ENCODE measurements at regions not wholly inside any gene's neighbourhood (a gene's known extent, or its start where the extent isn't known, plus 50 kb on each side); places are given as distances from the start of the nearest gene placed in this dataset.

DNA sequence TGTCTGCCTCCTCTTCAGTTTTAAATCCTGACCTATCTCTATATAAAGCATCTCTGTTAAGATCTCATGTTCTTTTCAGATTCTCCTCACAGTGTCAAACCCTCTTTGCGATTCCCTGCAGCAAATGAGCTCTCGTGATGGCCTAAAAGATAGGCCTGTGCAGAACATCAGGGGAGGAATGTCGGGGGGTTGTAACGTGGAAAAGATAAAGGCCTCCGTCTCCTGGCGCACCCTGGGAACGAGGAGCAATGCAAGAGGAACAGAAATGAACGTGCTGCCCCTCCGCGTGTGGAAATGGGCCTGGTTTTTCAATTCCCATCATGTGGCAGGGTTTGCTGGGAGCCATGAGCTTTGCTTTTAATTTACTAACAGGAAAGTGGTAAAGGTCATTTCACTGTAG lies 285.0 kb upstream of the TPM1 start:
- no peak overlapping the region for H3K27ac ChIP-seq (ENCODE audit: low read length)
- H3K4me3 ChIP-seq (ENCODE audit: low read length), result no peak overlapping the region
- H3K36me3 ChIP-seq (ENCODE audit: insufficient read depth, low read depth, low read length), result peaks cover 10% of the 10 kb centered on the region
- peaks cover 43% of the 10 kb centered on the region for H3K4me1 ChIP-seq (ENCODE audit: insufficient read depth, low read length)
- H3K9me3 ChIP-seq (ENCODE audit: insufficient read depth, low read depth, low read length), result no peaks in the 10 kb centered on the region
- no peaks in the 10 kb centered on the region for H3K27me3 ChIP-seq (ENCODE audit: insufficient read depth, low read length)
- H3K9ac ChIP-seq (ENCODE audit: low read depth, low read length), result peak overlapping the region; percentile 30; the same call in 1 of the 2 replicates

- Histone ChIP-seq H3K9ac (ENCODE audit: low read depth, low read length) (peak overlapping the region; percentile 30; the same call in 1 of the 2 replicates), H3K27ac (ENCODE audit: low read length) (no peak overlapping the region), H3K36me3 (ENCODE audit: insufficient read depth, low read depth, low read length) (peaks cover 14% of the 10 kb centered on the region), H3K9me3 (ENCODE audit: insufficient read depth, low read depth, low read length) (no peaks in the 10 kb centered on the region), H3K27me3 (ENCODE audit: insufficient read depth, low read length) (no peaks in the 10 kb centered on the region), H3K4me3 (ENCODE audit: low read length) (peak overlapping the region; percentile 3; the same call in 1 of the 2 replicates), H3K4me1 (ENCODE audit: insufficient read depth, low read length) (peaks cover 43% of the 10 kb centered on the region)
Measured at GRCh38 chr15:62758126-62758951, 284.2 kb upstream of the TPM1 start.

DNA sequence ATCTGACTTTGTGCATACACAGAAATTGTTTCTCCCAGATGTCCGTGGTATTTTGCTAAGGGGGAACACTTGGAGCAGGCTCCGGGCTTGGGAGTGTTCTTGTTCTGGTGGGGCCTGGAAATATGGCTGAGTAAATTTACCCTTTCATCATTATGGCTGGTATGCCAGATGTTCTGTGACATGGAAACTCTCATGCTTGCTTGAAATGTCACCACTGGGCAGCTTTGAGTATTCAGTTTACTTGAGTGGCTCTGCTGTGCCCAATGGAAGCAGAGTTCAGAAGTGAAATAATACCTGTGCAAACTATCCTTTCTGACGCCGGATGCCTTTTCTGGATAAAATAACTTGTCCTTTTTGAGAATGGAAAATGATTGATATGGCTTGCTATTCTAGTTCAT lies 283.6 kb upstream of the TPM1 start:
- no peaks in the 10 kb centered on the region for H3K9me3 ChIP-seq (ENCODE audit: insufficient read depth, low read depth, low read length)
- H3K4me3 ChIP-seq (ENCODE audit: low read length), result no peak overlapping the region
- H3K27ac ChIP-seq (ENCODE audit: low read length), result no peak overlapping the region
- peak overlapping the region; percentile 14; the same call in 1 of the 2 replicates for H3K9ac ChIP-seq (ENCODE audit: low read depth, low read length)
- H3K36me3 ChIP-seq (ENCODE audit: insufficient read depth, low read depth, low read length), result peaks cover 14% of the 10 kb centered on the region
- peaks cover 43% of the 10 kb centered on the region for H3K4me1 ChIP-seq (ENCODE audit: insufficient read depth, low read length)
- H3K27me3 ChIP-seq (ENCODE audit: insufficient read depth, low read length), result no peaks in the 10 kb centered on the region

DNA sequence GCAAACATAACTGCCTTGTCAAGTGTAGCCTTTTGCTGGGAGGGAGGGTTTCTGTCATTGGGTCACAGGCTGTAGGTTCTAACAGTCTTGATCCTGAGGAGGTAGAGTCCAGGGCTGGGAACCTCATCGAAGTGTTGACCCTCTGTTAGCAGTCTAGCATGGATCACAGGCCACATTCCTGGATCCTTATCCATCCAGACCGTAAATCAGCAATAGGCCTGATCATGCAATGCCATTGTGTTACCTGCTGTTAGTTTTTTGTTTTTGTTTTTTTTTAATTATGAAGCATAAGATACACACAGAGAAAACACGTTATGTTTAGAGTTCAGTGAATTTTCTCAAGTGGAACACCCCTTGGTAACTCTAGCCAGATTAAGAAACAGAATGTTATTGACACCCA lies 282.0 kb upstream of the TPM1 start:
- Histone ChIP-seq H3K9ac (ENCODE audit: low read depth, low read length) (no peak overlapping the region), H3K4me1 (ENCODE audit: insufficient read depth, low read length) (peaks cover 46% of the 10 kb centered on the region), H3K36me3 (ENCODE audit: insufficient read depth, low read depth, low read length) (peaks cover 14% of the 10 kb centered on the region), H3K9me3 (ENCODE audit: insufficient read depth, low read depth, low read length) (no peaks in the 10 kb centered on the region), H3K27me3 (ENCODE audit: insufficient read depth, low read length) (no peaks in the 10 kb centered on the region), H3K4me3 (ENCODE audit: low read length) (no peak overlapping the region), H3K27ac (ENCODE audit: low read length) (no peak overlapping the region)

DNA sequence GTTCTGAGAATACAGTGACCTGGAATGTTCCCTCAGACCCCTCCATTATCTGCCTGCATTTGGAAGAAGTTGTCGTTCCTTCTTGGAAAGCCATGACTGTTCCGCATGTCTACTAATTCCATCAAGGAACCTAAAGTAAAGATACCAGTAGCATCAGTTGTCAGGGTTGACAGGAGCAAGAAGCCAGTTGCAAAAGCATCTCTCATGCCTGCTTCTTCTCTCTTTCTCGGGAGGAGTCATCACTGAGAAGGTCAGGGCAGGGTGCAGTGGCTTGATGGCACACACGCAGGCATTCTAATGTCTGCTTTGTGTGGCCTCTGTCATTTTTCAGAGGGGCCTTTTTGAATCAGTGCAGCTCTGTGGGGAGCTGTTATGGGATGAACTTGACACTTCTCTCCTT lies 276.6 kb upstream of the TPM1 start:
- H3K36me3 ChIP-seq (ENCODE audit: insufficient read depth, low read depth, low read length), result peaks cover 26% of the 10 kb centered on the region
- no peak overlapping the region for H3K27ac ChIP-seq (ENCODE audit: low read length)
- H3K9ac ChIP-seq (ENCODE audit: low read depth, low read length), result no peak overlapping the region
- H3K4me1 ChIP-seq (ENCODE audit: insufficient read depth, low read length), result 0 out of 2 replicates have a peak, but pooled peaks cover 2% of the 10 kb centered on the region
- no peaks in the 10 kb centered on the region for H3K27me3 ChIP-seq (ENCODE audit: insufficient read depth, low read length)
- H3K9me3 ChIP-seq (ENCODE audit: insufficient read depth, low read depth, low read length), result no peaks in the 10 kb centered on the region
- no peak overlapping the region for H3K4me3 ChIP-seq (ENCODE audit: low read length)

DNA sequence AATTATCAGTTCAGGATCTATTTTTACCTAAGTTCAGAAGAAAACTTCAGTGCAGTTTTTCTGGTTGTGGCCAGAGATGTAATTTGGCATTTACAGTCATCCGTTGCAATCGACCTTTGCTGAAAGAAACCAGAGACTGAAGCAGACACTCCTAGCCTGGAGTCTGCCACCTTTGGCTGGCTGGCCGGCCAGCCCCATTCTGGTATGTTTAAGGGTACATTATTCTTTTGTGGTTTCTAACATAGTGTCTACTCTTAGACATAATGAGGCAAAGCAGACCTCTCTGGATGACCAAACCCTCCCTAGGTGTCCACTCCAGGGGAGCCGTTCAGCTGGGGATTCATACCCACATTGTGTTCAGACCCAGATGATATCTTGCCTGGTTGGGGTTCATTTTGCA lies 275.9 kb upstream of the TPM1 start:
- peaks cover 31% of the 10 kb centered on the region for H3K36me3 ChIP-seq (ENCODE audit: insufficient read depth, low read depth, low read length)
- 0 out of 2 replicates have a peak, but pooled peaks cover 2% of the 10 kb centered on the region for H3K4me1 ChIP-seq (ENCODE audit: insufficient read depth, low read length)
- H3K9ac ChIP-seq (ENCODE audit: low read depth, low read length), result no peak overlapping the region
- H3K27me3 ChIP-seq (ENCODE audit: insufficient read depth, low read length), result no peaks in the 10 kb centered on the region
- no peak overlapping the region for H3K4me3 ChIP-seq (ENCODE audit: low read length)
- no peaks in the 10 kb centered on the region for H3K9me3 ChIP-seq (ENCODE audit: insufficient read depth, low read depth, low read length)
- no peak overlapping the region for H3K27ac ChIP-seq (ENCODE audit: low read length)

DNA sequence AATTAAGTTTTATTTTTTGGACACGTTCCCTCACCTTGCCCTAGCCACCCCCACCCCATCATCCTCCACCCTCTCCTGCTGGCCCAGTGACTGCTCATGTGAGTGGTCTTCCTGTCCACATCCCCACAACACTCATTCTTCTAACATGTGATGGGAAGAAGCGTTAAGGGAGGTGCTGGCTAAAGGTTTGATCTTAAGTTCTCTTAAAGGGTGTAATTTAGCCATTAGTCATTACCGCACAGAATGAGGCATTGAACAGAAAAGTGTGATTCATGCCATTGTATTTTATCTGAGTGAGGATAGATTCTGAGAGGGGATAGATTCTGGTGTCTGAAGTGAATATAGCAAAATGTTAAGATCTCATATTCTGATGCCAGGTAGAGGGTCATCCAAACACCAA lies 272.9 kb upstream of the TPM1 start:
- peaks cover 21% of the 10 kb centered on the region for H3K36me3 ChIP-seq (ENCODE audit: insufficient read depth, low read depth, low read length)
- H3K27me3 ChIP-seq (ENCODE audit: insufficient read depth, low read length), result no peaks in the 10 kb centered on the region
- H3K4me3 ChIP-seq (ENCODE audit: low read length), result no peak overlapping the region
- H3K9ac ChIP-seq (ENCODE audit: low read depth, low read length), result no peak overlapping the region
- H3K9me3 ChIP-seq (ENCODE audit: insufficient read depth, low read depth, low read length), result no peaks in the 10 kb centered on the region
- no peak overlapping the region for H3K27ac ChIP-seq (ENCODE audit: low read length)
- 0 out of 2 replicates have a peak, but pooled peaks cover 2% of the 10 kb centered on the region for H3K4me1 ChIP-seq (ENCODE audit: insufficient read depth, low read length)

- no peak overlapping the region for H3K4me3 ChIP-seq (ENCODE audit: low read length)
- no peaks in the 10 kb centered on the region for H3K27me3 ChIP-seq (ENCODE audit: insufficient read depth, low read length)
- no peak overlapping the region for H3K9ac ChIP-seq (ENCODE audit: low read depth, low read length)
- no peak overlapping the region for H3K27ac ChIP-seq (ENCODE audit: low read length)
- H3K36me3 ChIP-seq (ENCODE audit: insufficient read depth, low read depth, low read length), result peaks cover 21% of the 10 kb centered on the region
- H3K9me3 ChIP-seq (ENCODE audit: insufficient read depth, low read depth, low read length), result no peaks in the 10 kb centered on the region
- 0 out of 2 replicates have a peak, but pooled peaks cover 2% of the 10 kb centered on the region for H3K4me1 ChIP-seq (ENCODE audit: insufficient read depth, low read length)
Measured at GRCh38 chr15:62770111-62770660, 272.4 kb upstream of the TPM1 start.

DNA sequence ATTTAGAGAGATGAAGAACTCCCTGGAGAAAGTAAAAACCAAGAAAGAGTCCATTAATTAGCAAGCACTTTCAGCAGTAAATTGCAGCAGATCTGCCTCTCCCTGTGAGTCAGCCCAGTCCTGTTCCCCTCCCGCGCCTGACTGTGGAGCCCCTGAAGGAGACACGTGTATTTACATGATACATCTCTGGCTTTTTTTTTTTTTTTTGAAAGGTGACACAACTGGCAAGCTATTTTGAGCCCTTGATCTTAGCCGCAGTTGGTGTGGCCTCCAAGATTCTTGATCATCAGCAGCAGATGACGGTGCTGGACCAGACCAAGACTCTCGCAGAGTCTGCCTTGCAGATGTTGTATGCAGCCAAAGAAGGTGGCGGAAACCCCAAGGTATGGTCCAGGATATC lies 271.8 kb upstream of the TPM1 start:
- Histone ChIP-seq H3K27ac (ENCODE audit: low read length) (no peak overlapping the region), H3K36me3 (ENCODE audit: insufficient read depth, low read depth, low read length) (peaks cover 21% of the 10 kb centered on the region), H3K9ac (ENCODE audit: low read depth, low read length) (no peak overlapping the region)

GRCh38 chr15:62771234-62771633 lies 271.3 kb upstream of the TPM1 start:
- H3K4me1 ChIP-seq (ENCODE audit: insufficient read depth, low read length), result peaks cover 1% of the 10 kb centered on the region; the same call in 1 of the 2 replicates
- peaks cover 21% of the 10 kb centered on the region for H3K36me3 ChIP-seq (ENCODE audit: insufficient read depth, low read depth, low read length)
- no peaks in the 10 kb centered on the region for H3K27me3 ChIP-seq (ENCODE audit: insufficient read depth, low read length)
- H3K9ac ChIP-seq (ENCODE audit: low read depth, low read length), result no peak overlapping the region
- H3K4me3 ChIP-seq (ENCODE audit: low read length), result no peak overlapping the region
- no peaks in the 10 kb centered on the region for H3K9me3 ChIP-seq (ENCODE audit: insufficient read depth, low read depth, low read length)
- no peak overlapping the region for H3K27ac ChIP-seq (ENCODE audit: low read length)

More for the DNA sequence above, 271.8 kb upstream of the TPM1 start:
- H3K9me3 ChIP-seq (ENCODE audit: insufficient read depth, low read depth, low read length), result no peaks in the 10 kb centered on the region
- no peak overlapping the region for H3K4me3 ChIP-seq (ENCODE audit: low read length)
- no peaks in the 10 kb centered on the region; the same call in 1 of the 2 replicates for H3K4me1 ChIP-seq (ENCODE audit: insufficient read depth, low read length)
- no peaks in the 10 kb centered on the region for H3K27me3 ChIP-seq (ENCODE audit: insufficient read depth, low read length)

DNA sequence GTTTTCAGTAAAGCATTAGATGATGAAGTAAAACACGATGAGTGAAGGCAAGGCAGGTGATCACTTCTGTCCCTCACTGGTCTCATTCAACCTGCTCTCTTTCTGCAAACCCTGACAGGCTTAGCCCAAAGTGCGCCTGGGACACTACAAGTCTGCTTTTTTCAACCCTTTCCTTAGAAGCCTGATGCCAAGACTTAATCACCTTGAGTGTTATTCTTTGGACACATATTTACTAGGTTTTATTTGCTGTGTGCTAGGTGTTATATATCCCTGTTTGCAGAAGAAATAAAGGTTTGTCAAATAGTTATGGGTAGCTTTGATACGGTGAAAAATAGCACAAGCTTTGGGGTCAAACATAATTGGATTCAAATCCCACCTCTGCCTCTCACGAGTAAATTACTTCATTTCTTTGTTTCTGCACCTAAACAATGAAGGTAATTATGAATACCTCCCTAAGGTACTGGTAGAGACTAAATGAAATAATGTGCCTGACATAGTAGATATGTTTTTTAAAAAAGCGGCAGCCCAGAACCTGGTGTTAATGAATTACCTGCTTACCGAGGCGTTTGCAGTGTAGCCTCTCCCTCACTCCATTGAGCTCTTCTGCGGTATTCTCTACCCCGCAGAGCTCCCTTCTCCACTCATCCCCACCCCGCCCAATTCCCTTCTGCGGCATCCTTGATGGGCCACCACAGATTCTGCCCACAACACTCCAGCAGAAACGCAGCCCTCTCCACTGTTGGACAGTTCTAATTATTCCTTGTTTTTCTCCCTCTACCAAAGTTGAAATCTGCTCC lies 269.0 kb upstream of the TPM1 start:
- Histone ChIP-seq H3K27ac (ENCODE audit: low read length) (no peak overlapping the region), H3K27me3 (ENCODE audit: insufficient read depth, low read length) (no peaks in the 10 kb centered on the region), H3K4me3 (ENCODE audit: low read length) (no peak overlapping the region), H3K36me3 (ENCODE audit: insufficient read depth, low read depth, low read length) (peaks cover 15% of the 10 kb centered on the region), H3K9me3 (ENCODE audit: insufficient read depth, low read depth, low read length) (no peaks in the 10 kb centered on the region), H3K4me1 (ENCODE audit: insufficient read depth, low read length) (peaks cover 5% of the 10 kb centered on the region; the same call in 1 of the 2 replicates), H3K9ac (ENCODE audit: low read depth, low read length) (no peak overlapping the region)

Data from iPS-20b (cell line).